ENCODE measurements at regions not wholly inside any gene's neighbourhood (a gene's known extent, or its start where the extent isn't known, plus 50 kb on each side); places are given as distances from the start of the nearest gene placed in this dataset.
"Not testable (repeated sequence)": the region's sequence is repeated elsewhere in the genome, so short reads cannot be mapped to it uniquely, and the experiment has no call there.

DNA sequence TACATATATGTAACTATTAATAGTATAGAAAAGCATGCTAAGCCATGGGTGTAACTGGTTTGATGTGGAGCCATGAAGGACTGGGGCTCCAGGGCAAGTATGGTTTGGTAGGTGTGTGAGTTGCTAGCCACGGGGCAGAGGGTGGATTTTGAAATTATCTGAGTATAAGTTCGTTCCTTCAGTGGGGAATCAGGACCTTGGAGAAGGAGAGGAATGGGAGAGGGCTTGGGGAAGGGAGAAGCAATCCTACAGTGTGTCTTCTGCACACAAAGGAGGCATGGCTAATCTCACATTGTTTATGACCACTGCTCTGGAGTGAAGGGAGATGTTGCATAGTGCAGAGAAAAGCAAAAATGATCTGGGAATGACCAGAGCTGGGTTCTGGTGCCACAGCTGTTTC lies 127.8 kb upstream of the CADM1 start:
- DNase-seq: no peak

DNA sequence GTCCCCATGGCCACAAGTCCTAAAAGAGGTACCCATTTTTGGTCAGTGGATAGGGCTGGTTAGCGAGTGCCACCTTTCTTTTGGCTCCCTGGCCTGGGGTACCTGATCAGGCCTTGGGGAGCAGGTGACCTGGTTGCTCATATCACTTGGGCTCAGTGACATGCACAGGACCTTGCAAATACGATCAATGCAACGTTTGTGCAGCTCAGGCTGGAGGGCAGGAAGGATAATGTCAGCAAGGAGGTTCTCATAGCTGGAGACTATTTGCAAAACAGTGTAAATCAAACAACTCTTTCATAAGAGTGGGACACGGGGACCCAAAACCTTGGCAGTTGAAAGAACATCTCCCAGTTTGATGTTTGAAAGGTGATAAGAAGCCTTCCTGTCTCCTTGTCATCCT lies 127.4 kb upstream of the CADM1 start:
- no peak for DNase-seq

DNA sequence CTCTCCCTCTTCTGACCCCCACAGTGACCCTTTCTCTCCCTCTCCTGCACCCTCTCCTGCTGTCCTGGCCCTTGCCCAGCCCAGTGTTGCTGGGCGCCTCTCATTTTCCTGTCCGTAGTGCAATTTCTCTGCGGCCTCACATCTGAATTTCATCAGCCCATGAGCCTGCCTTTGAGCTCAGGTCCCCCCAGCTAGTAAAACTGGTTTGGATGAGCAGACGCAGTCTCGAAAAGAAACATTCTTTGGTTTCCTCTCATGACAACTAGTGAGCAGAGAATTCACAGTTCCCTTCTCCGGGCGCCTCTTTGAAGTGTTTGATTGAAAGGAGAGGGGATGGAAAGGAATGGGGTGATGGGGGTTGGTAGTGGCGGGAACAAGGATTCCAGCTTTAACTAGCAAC lies 126.0 kb upstream of the CADM1 start:
- DNase-seq: no peak

DNA sequence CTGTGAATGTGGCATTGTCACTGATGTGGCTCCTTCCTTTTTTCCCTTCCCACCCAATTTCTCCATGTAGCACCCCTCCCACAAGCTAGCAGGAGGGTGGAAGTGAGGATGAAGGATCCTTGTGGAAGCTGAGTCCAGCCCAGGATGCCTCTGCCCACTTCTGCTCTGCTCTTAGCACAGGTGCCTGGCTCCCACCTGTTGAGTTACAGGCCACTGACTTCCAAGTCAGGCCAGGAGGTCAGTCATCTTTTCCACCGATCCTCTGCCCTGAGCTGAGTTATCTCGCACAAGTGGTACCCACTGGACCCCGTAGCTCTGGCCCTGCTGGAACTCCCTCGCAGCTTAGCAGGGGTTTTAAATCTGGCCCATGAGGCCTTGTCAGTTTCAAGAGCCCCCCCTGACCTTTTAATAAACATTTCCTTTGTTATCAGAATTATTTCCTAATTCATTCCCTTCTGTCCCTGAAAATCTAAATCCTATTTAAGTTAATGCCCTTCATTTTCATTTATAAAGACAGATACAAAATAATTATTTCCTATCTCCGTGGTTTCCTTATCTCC lies 125.3 kb upstream of the CADM1 start:
- DNase-seq: no peak

DNA sequence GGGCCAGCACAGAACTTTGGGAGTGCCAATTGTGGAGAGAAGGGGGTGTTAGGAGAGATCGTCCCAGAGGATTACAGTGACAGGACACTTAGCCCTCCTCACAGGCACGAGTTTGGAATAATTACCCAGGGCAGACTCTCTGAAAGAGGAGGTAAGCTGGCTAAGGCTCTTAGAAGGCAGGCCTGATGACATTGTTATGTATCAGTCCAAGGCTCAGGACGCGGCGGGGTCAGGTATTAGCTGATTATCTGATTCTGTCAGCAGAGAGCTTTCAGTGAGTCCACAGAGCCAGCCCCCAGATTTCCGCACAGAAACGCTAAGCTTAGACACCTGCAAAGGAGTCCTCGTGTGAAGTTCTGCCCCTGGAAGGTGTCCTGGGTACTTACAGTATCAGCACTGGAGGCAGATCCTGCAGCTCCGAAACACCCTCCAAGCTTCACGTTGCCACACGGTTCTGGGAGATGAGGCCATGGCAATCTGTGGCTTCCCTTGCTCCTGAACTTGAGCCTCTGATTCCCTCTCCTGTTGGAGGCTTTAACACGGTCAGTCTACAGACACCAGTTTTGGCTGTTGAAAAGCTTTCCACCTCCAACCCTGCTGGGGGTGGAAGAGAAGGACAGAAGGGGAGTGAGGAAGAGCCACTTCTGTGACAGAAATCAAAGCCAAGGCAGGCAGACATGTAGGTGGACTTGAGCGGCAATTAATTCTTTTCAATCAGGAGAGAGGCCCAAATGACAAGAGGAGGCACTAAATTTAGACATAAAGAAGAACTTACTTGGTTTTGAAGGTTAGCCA lies 123.6 kb upstream of the CADM1 start:
- no peak for DNase-seq

DNA sequence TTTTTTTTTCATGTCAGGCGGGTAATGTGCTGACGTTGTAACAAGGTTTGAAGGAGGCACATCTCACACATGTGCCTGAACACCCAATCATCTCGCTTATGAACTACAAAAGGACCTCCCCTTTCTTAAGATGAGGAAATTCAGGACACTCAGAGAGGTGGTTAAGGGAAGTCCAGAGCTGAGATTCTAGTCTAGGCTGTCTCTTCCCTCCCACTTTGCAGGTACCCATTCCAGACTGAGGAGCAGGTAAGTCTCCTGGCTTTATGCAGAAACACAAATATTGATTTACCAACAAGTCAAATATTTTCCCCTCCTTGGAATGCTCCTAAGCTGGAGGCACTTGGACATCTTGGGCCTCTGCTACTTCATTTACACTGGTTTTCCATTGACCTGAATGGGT lies 122.9 kb upstream of the CADM1 start:
- DNase-seq: no peak

DNA sequence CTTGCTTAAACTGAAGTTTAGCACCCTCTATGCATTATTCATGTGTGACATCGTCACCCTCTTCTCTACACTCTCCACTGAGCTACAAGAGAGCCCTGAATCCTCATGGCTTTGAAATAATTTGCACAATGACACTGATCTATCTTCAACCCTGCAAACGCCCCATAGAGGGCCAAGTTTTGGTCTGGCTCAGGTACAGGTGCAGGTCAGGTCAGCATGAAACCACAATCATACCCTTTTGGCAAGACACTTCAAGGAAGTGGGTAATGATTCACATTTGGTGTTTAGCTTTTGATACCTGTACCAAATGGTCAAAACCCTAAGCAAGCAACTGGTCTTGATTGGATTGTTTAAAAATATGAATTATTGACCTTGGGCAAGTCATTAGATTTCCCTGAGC lies 122.2 kb upstream of the CADM1 start:
- no peak for DNase-seq

DNA sequence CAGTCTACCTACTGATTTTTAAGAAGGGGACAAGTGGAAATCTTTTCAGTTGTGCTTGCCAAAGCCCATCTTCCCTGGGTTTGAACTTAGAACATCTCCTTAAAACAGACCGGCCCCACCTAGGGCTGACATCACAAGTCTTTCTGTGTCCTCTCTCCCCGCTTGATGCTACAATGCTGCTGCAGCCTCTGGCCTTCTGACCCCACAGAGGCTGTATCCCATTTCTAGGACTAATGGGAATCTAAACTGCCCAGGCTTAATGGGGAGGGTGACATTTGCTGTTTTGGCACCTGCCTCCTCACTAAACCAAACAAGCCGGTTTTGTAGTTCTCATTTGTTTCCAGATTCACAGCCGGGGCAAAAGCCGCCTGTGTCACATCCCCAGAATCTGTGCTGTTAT lies 121.3 kb upstream of the CADM1 start:
- no peak for DNase-seq

DNA sequence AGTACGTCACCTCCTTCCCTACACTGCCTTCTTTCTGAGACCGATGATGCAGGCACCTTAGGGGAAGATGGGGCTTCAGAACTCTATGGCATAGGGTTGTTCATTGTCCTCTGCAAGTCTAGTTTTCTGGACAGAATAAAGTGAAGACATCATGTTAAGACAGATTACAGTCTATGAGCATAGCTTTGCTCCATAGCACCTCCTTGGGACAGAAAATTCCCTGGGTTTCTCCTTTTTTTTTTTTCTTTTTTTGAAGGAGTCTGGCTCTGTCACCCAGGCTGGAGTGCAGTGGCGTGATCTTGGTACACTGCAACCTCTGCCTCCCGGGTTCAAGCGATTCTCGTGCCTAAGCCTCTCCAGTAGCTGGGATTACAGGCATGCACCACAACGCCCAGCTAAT lies 119.8 kb upstream of the CADM1 start:
- DNase-seq: no peak

DNA sequence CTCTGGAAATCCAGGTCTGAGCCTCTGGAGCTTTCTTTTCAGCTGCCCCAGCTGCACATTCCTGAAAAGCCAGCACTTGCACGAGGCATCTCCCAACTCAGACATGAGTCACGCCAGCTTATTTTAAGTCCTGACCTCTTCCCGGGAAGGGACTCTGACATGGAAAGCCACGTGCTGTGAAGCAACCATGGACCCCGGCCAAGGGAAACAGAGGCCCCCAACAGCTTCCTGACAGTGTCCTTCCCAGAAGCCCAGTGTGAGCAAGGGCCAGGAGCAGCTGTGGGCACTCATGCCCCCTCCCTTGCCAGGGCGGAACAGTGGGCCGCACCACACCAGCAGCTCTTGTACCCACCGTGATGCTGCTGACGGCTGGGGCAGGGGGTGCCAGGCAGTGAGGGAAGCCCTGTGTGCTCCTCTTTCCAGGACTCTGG lies 118.8 kb upstream of the CADM1 start:
- peak; percentile 79 for DNase-seq

DNA sequence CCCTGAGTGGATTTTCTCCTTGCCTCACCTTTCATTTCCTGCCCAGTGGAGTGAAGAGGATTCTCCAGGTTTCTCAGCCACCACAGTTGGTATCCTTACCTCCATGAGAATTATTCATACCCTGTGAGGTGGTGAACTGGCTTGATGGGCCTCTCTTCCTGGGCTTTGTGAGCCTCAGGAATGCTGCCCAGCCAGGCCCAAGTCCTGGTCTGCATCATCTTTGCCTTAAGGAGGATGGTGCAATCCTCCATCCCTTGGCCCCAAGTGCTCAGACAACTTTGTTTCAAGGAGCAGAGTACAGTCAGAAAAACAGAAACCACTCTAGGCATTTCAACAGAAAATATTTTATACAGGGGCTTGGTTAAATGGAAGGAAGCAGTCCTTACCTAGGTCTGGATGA lies 114.2 kb upstream of the CADM1 start:
- DNase-seq: no peak

DNA sequence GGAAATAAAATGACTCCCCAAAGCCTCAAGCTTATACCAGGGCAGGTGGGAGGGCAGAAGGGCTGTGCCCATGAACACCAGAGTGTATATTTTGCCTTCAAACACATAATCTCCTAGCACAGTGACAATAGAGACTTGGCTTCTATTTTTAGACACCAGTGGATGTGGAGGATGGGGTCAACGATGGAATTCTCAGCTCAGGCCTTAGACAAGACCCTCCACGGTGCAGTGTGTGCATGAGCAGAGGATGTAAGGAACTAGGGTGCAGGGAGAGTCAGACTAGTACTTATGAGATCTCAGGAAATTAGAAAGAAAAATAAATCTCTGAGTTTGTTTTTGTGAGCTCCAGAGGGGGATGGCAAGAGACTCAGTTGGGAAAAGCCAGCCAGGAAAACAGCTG lies 113.6 kb upstream of the CADM1 start:
- no peak for DNase-seq

DNA sequence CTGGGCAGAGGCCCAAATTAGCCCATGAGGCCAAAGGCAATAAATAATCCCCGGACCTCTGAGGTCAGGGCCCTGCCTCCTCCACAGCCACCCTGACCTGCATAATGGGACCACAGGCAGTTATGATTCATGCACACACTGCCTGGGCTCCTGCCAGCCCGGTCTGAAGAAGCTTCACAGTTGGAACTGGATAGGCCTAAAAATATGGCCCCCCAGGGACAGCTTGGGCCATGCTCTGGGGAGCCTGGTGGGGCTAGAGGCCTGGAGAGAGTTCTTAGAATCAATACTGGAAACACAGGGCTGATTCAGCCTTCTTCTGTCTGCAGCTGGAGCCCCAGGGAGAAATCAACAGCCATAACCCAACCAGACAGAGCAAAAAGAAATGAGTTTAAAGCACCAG lies 112.8 kb upstream of the CADM1 start:
- peak; percentile 62 for DNase-seq

DNA sequence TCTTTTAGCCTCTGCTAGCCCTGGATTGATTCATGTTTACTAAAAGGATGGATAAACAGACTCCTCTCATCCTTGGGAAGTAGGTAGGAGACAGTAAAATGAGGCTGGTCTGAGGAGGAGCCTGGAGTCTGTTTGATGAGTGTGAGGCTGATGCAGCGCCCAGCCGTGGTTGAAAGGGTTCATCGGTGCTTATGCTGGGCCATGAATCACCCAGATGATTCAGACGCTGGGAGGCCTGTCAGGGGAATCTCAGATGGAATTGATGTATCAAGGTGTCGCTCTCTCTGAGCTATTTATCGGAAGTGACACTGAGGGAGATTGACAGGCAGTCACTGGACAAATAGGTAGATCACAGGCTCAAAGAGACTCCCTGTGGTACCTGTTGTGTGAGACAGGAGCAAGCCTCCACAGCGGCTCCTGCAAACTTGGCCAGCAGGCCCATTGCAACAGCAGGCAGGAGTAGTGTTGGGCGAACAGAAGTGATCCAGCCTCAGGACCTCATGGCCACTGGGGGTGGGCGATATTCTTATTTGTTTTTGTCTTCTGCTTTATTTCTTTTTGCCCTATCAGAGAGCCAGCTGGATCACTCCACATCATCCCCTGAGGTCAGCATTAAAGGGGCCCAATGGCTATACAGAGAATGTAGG lies 109.9 kb upstream of the CADM1 start:
- peak; percentile 81 for DNase-seq

DNA sequence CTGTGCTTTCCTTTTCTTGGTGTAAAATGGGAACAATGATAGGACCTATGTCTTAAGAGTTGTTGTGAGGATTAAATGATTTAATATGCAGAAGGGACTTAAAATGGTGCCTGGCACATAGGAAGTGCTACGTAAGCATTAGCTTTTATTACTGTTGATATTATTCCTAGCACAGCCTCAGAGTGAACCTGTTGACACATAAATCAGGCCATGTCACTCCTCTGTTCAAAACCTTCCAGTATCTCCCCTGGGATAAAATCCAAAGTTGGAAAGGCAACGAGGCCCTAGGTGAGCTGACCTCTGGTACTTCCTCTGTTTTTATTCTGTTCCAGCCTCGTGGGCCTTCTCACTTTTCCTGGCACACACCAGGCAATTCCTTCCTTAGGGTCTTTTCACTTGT lies 108.8 kb upstream of the CADM1 start:
- no peak for DNase-seq

DNA sequence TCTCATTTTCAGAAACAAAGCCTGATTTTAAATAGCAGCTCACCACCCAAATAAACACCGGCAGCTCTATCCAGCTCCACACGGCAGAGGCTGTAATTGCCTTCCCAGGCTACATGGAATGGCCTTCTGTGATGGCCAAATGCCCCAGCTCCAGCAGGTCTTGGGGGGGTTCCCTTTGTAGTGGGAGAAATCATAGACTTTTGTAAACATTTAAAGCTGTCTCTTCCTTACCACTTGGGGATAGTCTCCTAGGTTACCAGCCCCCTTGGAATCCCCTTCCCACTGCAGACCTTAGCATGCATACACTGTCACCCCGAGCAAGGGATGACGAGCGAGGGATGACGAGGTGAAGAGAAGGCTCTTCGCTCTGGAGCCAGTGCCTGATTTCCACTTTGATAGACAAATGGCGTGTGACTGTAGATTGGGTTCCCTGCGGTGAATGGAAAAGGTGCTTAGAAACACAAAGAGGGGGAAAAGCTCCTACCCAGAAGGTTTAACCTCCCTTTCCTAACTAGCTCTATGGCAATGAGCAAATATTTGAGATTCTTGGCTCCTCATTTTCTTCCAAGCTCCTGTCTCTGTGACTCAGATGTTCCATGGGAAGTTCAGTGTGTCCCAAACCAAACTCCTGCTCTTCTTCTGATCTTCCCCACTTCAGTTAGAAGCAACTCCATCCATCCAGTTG lies 108.0 kb upstream of the CADM1 start:
- no peak for DNase-seq

DNA sequence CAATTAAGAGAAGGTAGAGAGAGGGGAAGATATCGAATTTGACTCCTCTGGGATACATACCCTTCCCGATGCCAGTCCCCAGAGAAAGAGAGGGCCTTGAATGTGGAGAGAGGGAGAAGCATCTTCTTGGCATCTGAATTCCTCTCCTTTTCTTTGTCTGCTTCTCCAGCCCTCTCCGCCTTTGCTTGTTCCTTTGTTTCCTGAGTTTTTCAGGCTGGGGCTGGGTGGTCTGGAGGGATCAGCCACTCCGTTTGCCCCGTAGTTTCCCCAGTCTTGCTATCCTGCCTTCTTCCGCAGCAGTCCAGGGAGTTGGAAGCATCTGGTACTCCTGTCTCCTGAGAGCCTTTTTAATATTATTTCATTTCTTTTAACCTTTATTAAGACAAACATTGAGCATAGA lies 107.1 kb upstream of the CADM1 start:
- DNase-seq: no peak

DNA sequence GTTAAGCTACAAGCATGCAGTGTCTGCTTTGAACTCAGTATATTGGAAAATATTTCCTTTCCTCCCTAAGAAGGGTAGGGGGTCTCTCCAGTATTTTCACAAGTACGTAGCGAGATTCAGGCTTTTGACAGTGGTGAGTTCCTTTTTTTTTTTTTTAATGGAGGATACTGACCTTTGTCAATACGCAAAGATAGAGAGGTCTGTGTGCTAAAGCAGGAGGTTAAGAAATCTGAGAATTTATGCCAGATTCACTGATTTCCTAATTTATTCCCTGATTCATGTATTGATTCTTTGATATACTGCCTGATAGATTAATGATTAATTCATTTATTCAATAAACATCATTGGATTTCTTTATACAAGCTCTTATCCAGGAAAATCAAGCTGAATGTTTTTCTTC lies 106.7 kb upstream of the CADM1 start:
- DNase-seq: no peak

DNA sequence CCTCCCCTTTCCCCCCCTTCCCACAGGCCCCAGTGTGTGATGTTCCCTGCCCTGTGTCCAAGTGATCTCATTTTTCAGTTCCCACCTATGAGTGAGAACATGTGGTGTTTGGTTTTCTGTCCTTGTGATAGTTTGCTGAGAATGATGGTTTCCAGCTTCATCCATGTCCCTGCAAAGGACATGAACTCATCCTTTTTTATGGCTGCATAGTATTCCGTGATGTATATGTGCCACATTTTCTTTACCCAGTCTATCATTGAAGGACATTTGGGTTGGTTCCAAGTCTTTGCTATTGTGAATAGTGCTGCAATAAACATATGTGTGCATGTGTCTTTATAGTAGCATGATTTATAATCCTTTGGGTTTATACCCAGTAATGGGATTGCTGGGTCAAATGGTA lies 106.0 kb upstream of the CADM1 start:
- DNase-seq: not testable (repeated sequence)

DNA sequence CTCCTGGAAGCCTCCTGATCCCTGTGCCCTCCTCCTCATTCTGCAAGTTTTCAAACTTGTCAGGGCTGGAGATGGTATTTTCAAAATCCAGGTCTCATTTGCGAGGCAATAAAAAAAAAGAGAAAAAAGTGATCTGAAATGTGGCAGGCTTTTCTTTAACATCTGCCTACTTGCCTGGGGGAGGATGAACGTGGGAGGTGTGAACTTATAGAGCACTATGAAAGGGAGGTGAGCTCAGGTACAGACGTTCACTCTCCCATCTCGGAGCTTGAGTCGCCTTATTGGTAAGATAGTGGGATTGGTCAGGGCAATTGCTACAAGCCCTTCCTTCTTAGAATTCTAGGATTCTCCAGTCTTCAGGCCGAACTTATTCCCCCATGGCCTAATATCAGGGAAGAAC lies 104.8 kb upstream of the CADM1 start:
- DNase-seq: no peak

DNA sequence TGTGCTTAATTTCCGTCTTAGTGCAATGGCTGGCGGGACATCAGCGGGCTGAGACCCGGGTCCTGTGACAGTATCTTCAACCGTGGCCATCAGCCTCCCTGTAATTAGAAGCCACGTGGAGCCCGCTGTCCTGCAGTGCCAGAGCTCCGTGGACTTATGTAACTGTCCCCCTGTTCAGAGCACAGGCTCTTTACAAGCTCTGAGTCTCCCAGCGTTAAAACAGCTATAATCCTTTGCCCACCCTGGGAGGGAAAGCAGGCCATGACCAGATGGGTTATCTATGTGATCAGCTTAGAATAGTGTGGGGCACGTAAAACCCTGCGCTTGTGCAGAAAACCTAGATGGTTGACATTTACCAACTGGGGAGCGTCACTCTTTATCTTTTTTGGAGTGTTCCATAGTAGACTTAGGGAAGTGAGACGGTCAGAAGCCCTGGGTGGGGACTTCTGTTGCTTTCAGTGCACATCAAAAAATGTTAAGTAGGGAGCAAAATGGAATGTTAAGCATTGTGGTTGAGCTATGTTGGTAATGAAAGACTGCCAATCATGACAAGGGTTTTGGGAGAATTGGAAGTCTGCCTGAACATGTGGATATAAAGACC lies 103.5 kb upstream of the CADM1 start:
- DNase-seq: no peak

DNA sequence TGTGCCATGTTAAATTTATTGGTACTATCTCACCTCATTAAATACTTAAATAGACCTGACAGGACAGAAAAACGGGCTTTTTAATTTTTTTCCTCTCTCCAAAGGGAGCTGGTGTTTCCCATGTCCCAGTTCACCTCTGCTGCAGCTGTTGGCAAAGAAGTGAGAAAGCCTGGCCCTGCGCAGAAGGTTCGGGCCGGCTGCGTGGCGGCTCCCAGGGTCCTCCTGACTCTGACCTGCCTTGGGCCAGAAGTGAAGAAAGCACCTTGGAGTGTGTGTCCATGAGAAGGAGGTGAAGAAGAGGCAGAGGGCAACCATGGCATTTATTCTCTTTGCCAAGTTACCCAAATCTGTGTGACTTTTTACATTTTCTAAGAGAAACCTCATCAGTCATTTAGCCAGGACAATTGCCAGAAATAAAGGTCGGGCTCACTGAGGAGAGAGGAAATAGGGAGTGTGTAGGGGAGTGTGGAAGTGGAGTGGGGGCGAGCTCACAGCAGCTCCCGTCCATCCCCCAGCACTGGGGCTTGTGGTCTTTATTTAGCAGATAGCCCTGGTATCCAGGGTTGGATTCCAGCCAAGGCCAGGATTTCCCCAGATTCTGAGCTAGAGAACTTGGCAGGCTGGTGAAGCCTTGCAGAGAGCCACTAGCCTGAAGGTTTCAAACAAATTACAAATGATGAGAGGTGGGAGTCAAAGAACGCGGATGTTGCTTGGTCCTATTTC lies 102.4 kb upstream of the CADM1 start:
- DNase-seq: no peak
